ENCODE measurements at regions not wholly inside any gene's neighbourhood (a gene's known extent, or its start where the extent isn't known, plus 50 kb on each side); places are given as distances from the start of the nearest gene placed in this dataset.

GRCh38 chr6:104401926-104402325 lies 457.8 kb downstream of the HACE1 start (continued):
- TF ChIP-seq ZNF687 (IDR thresholded peaks at IDR 0.05) (no peak), ZBTB4 (CRISPR knock-in tag; IDR thresholded peaks at IDR 0.05) (no peak), MXI1 (IDR thresholded peaks at IDR 0.05; ENCODE audit: low read depth, low read length) (no peak), TCF3 (IDR thresholded peaks at IDR 0.05; ENCODE audit: borderline replicate concordance, insufficient read depth, low read depth, low read length) (no peak), CBX5 (IDR thresholded peaks at IDR 0.05; ENCODE audit: low read depth) (no peak), ZNF384 (IDR thresholded peaks at IDR 0.05; ENCODE audit: borderline replicate concordance, low read depth, low read length) (no peak), SMARCA5 (IDR thresholded peaks at IDR 0.05) (no peak), HCFC1 (IDR thresholded peaks at IDR 0.05; ENCODE audit: low read length) (no peak), MTA2 (IDR thresholded peaks at IDR 0.05; ENCODE audit: low read depth) (no peak), GATAD2B (conservative IDR thresholded peaks at IDR 0.05; ENCODE audit: low read depth) (no peak), BCLAF1 (IDR thresholded peaks at IDR 0.05) (no peak), ASH2L (IDR thresholded peaks at IDR 0.05; ENCODE audit: borderline replicate concordance, low read depth) (no peak), EED (IDR thresholded peaks at IDR 0.05; ENCODE audit: low read depth) (no peak)
